HG03196 (cell line): ENCODE measurements at regions not wholly inside any gene's neighbourhood (a gene's known extent, or its start where the extent isn't known, plus 50 kb on each side); places are given as distances from the start of the nearest gene placed in this dataset.
"Not testable (repeated sequence)": the region's sequence is repeated elsewhere in the genome, so short reads cannot be mapped to it uniquely, and the experiment has no call there.

ENCODE experiments used
- ATAC-seq: cut with Tn5 transposase; IDR thresholded peaks from one replicate; pipeline ENCODE4 v1.9.1; 2021; ENCODE audit not compliant: unreplicated experiment

DNA sequence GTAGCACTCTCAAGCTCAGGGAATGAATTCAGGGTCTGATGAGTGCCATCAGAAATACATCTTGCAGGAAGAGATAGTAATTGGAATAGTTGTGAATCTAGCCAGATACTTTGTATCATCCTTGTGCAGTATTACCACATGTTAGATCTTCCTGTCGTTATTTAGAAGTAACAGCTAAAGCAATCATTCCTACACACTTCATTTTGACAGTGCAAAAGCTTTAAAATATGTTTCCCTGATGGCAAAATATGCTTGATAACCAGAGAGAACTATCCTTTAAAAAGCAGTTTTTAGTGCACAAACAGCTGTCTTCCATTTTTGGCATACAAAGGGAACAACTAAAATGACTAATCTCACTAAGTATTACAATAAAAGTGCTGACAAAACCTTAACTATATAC, 149.5 kb upstream of the SLC38A2 start:
- ATAC-seq, result no peak

GRCh38 chr12:46521145-46521544, 148.6 kb upstream of the SLC38A2 start:
- no peak for ATAC-seq

- no peak for ATAC-seq
These were observed 146.8 kb upstream of the SLC38A2 start for GRCh38 chr12:46519407-46519806.

GRCh38 chr12:46518729-46519128, 146.2 kb upstream of the SLC38A2 start:
- no peak for ATAC-seq

GRCh38 chr12:46518169-46518568, 145.6 kb upstream of the SLC38A2 start:
- no peak for ATAC-seq

DNA sequence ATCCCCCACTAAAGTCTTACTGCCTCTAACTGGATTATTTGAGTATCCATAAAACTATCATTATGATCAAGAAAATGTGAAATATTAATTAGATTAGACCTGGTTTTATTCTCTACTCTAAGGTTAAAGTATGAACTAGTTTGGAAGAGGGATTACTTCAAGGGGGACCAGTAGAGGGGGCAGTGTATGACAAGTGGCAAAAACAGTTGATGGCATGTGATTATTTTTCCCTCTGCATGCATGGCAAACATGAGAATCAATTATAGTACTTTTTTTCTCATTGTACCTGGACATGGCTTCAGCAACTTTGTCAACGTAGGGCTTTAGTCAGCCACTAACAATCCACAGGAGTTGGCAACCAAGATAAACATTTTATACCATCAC, 145.0 kb upstream of the SLC38A2 start:
- peak; percentile 20 for ATAC-seq

DNA sequence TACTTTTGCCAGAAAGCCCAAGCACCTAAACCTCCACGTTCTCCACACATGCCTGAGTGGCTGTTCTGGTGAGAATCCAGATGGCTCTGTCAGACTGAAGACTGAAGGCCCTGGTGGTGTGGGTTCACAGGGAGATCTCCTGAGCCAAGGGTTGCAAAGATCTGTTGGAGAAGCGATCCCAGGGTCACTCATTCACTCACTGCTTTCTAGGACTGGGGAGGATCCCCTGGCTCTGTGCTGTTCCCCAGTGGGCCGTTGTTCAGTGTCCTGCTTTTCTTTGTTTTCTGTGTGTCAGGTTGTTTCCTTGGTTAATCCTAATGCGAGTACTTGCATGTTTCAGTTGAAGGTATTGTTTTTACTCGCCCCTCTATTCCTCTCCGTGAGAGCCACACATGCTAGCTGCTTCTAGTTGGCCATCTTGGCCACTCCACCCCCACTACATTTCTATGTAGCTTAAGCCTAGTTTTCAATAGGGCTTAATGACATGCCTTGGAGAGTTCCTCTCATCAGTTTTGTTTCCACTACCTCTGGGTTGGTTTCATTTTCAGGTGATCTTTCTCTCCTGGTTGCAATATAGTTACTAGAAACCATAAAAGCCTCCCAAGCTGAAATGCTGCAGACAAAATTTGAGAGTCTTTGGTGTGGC, 144.5 kb upstream of the SLC38A2 start:
- peak; percentile 98 for ATAC-seq

GRCh38 chr12:46516238-46516932, 143.8 kb upstream of the SLC38A2 start:
- no peak for ATAC-seq

- no peak for ATAC-seq
These were observed 143.3 kb upstream of the SLC38A2 start for GRCh38 chr12:46515829-46516228.

GRCh38 chr12:46514886-46515285, 142.3 kb upstream of the SLC38A2 start:
- no peak for ATAC-seq

GRCh38 chr12:46510257-46510656, 137.7 kb upstream of the SLC38A2 start:
- not testable (repeated sequence) for ATAC-seq

DNA sequence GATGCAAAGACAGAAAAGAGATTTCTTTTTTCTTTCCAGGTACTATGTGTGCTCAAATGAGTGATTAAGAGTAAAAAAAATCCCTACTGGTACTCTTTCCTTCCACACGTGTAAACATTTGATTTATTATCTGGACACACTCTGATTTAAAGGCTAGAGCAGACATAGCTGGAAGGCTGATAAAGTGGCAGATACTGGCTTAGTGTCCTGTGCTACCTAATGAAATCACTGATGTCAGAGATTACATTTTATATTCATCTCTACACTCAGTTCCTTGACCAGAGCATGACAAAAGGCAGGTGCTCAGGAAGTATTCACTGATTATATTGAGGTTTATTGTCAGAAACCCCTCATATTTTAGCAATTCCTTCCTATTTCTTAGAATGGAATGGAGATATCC, 136.6 kb upstream of the SLC38A2 start:
- no peak for ATAC-seq

DNA sequence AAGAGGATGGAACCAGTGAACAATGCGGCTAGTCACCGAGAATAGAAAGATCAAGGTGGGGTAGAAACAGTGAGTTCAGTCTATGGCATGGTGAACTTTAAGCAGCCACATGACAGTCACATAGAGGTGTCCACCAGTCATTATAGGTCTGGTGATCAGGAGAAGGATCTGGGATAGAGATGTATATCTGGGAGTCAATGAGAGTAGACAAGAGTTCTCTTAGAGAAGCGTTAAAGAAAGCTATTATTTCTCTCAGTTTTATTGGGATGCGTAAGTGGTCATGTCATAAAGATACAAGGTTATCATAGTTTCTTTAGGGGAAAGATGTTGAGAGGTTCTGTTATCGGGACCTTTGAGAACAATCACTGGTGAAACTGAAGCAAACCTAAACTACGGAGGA, 136.1 kb upstream of the SLC38A2 start:
- ATAC-seq, result no peak

DNA sequence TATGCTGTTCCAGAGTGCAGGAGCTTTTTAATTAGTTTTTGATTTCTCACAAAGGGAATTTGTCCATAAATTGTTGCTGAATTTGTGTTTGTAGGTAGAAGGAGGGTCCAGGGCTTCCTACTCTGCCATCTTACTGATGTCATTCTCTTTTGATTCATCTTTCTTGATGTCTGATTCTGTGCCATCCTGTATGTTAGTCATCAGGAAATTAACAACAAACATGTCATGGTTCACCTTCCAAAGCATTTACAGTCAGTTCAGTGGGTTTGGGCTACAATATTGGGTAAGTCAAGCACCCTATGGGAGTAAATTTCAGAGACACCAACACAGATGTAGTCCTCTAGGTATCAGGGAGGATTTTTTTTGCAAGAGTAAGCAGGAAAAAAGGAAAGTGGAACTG, 135.2 kb upstream of the SLC38A2 start:
- no peak for ATAC-seq

DNA sequence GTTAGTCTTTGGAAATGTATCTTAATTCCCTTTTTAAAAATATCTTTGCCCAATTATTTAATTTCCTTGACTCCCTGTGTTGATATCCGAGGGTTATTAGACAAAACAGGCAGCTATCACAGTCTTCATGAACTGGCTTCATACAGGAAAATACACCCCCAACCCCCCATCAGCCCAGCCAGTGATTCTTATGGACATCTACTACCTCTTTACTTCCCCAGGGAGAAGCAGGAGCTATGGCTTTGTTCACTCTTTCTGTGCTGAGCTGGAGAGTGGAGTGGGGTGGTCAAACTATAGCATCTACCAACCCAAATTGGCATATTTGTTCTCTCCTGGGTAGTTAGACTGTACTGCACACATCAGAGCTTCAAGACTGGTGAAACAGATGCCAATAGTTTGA, 134.4 kb upstream of the SLC38A2 start:
- no peak for ATAC-seq

GRCh38 chr12:46506198-46506597, 133.6 kb upstream of the SLC38A2 start:
- ATAC-seq, result no peak

DNA sequence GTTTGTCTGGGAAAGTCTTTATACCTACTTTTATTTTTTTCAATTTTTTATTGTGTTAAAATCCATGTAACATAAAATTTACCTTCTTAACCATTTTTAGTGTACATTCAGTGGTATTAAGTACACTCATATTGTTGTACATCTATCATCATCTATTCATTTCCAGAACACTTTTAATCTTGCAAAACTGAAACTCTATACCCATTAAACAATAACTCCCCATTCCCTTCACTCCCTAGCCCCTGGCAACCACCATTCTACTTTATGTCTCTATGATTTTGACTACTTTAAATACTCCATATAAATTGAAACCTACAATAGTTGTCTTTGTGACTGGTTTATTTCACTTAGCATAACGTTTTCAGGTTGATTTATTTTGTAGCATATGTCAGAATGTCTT, 131.9 kb upstream of the SLC38A2 start:
- no peak for ATAC-seq

DNA sequence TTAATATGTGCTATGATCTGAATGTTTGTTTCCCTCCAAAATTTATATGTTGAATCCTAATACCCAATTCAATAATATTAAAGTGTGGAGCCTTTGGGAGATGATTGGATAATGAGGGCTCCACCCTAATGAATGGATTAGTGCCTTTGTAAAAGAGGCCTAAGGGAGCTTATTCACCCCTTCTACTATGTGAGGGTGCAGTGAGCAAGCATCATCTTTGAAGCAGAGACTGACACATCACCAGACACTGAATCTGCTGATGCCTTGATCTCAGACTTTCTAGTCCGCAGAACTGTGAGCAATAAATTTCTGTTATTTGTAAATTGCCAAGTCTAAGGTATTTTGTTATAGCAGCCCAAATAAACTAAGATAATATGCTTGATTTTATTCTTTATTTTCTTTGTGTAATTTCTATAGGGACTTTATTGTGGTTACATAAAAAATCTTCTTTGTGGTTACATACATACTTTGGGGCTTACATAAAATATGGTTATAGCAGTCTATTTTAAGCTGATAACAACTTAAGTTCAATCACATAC, 131.1 kb upstream of the SLC38A2 start:
- no peak for ATAC-seq

- ATAC-seq, result no peak
These were observed 128.1 kb upstream of the SLC38A2 start for GRCh38 chr12:46500673-46501072.

DNA sequence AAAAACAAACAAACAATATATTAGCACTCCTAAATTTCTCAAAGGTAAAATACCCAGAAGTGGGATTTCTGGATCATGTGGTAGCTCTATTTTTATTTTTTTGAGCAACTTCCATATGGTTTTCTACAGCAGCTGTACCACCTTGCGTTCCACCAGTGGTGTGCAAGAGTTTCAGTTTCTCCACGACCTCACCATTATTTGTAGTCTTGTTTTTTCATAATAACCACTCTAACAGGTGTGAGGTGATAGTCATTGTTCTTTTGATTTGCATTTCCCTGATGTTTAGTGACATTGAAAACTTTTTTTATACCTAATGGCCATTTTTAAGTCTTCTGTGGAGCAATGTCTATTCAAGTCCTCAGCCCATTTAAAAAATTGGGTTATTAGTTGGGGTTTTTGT, 127.3 kb upstream of the SLC38A2 start:
- no peak for ATAC-seq

GRCh38 chr12:46499226-46499625, 126.7 kb upstream of the SLC38A2 start:
- ATAC-seq, result no peak

DNA sequence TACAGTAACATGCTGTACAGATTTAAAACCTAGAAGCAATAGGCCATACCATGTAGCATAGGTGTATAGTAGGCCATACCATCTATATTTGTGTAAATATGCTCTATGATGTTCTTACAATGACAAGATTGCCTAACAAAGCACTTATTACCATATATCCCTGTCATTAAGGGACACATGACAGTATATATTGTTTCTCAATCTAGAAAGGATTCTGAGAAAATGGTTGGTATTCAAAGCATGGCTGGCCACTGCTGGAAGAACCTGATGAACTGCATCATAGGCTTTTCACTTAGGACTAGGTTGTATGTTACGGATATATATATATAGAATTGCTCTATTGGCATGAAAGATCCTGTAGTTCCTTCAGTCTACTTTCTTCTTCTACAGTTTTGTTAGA, 125.2 kb upstream of the SLC38A2 start:
- ATAC-seq, result no peak

GRCh38 chr12:46494424-46494823, 121.9 kb upstream of the SLC38A2 start:
- no peak for ATAC-seq
